ENCODE measurements at regions not wholly inside any gene's neighbourhood (a gene's known extent, or its start where the extent isn't known, plus 50 kb on each side); places are given as distances from the start of the nearest gene placed in this dataset.
"Not testable (repeated sequence)": the region's sequence is repeated elsewhere in the genome, so short reads cannot be mapped to it uniquely, and the experiment has no call there.

DNA sequence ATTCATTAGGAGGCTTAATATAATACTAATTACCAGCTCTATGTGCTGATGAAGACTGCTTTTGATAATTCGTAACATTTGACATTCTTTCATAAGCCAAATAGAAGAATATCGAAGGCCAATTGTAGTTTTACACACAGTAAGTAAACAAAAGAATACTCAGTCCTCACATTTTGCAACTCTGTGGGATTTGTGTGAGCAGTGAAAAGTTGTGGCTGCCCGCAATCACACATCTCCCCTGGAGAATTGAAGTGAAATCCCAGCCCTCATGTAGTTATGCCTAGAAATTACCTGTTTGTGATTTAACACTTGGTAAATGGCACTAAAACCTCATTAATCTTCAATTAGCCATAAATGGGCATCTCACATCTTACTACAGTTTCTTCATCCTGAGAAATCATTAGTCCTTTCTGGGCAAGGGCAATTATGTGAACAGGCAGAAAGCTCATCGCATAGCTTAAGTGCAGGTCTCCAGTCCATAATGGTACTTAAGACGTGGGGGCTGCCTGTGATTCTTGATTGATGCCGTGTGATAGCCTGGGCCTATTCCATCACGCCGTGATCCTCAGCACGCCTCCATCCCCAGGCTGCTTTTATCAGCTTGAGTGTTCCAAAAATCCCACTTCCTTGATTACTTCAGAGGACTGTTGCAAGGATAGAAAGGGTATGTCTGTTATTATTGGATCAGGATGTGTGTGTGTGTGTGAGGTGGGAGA lies 97.9 kb upstream of the METTL14 start:
- DNase-seq (ENCODE audit: low read depth in 2 of 2) = no peak

DNA sequence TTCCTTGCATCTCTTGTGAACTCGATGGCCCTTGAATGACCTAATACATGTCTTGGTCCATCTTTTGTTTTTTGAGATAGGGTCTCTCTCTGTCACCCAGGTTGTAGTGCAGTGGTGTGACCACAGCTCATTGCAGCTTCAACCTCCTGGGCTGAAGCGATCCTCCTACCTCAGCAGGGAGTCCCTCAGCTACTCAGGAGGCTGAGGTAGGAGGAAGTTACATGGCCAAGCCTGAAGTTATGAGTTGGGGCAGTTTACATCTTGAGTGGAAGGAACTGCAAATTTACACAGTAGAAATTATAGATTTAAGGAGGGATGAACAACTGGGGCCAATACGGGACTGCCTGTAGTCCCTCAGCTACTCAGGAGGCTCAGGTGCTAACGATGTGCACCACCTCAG lies 97.2 kb upstream of the METTL14 start:
- DNase-seq (ENCODE audit: low read depth in 2 of 2) = no peak

DNA sequence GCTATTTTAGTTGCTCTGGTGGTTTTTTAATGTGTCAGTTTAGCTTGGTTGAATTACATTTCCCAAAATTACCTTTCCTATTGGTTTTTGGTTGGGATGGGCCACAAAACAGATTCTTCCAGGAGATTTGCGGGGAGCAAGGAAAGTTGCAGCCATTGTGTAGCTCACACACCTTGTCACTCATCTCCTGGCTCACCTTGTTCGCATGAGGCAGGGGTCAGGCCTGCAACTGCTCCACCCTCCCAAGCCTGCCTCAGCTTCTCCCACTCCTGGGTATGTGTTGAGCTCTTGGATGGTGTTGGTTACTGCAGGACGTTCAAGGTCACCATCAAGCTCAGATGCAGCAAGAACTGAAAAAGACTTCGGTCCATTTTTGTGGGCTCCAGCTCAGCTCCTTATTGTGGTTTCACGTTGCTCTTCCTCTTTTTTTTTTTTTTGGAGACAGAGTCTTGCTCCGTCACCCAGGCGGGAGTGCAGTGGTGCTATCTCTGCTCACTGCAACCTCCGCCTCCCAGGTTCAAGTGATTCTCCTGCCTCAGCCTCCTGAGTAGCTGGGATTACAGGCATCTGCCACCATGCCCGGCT lies 95.6 kb upstream of the METTL14 start:
- DNase-seq (ENCODE audit: low read depth in 2 of 2) = no peak

DNA sequence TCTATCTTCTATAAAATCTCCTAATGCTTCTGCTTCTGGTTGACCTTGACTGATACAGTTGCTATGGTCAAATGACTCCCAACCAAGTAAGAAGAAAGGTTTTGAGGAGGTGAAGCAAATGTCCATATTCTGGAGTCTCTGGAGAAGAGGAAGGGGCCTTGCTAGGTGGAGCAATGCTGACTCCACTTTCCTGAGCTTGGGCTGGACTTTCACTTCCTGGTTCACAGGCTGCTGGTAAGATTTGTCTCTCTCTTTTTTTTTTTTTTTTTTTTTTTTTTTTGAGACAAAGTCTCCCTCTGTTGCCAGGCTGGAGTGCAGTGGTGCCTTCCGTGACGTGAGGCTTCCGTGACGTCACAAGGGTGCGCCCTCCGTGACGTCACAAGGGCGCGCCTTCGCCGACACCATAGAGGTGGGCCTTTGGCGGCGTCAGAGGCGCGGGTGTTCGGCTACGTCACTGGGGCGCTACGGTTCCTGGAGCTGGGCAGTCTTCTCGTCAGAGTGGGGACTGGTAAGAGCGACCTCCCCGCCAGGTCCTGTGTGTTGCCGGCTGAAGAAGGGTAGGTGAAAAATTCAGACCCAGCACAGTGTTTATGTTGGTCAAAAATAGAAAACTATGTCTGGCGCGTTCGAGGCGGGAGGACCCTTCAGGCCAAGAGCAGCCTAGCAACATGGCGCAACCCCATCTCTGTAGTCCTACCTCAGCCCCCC lies 93.7 kb upstream of the METTL14 start:
- DNase-seq (ENCODE audit: low read depth in 2 of 2) = peak; percentile 92 to 94

DNA sequence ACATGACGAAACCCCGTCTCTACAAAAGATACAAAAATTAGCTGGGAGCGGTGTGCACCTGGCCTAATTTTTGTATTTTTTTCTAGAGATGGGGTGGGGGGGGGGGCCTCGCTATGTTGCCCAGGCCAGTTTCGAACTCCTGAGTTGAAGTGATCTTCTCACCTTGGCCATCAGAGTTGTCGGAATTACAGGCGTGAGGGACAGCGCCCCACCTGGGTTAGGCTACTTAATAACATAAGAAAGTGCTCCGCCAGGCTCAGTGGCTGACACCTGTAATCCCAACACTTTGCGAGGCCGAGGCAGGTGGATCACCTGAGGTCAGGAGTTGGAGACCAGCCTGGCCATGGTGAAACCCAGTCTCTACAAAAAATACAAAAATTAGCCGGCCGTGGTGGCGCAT lies 92.9 kb upstream of the METTL14 start:
- not testable (repeated sequence) for DNase-seq (ENCODE audit: low read depth in 2 of 2)

DNA sequence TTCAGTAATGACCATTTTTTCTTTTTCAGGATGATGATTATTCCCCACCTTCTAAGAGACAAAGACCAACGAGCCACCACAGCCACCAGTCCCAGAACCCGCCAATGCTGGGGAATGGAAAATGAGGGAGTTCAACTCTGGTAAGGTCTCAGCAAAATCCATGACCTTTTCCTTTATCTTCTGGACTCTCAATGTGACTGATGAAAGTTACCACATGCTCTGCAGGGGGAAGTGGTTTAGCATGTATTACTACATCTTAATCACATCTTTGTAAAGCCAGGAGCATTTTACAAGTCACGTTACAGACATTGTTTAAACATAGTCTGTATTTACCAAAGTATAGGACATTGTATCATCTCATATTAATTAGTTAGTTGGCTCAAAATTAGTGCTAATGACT lies 89.3 kb upstream of the METTL14 start:
- not testable (repeated sequence) for DNase-seq (ENCODE audit: low read depth in 2 of 2)

DNA sequence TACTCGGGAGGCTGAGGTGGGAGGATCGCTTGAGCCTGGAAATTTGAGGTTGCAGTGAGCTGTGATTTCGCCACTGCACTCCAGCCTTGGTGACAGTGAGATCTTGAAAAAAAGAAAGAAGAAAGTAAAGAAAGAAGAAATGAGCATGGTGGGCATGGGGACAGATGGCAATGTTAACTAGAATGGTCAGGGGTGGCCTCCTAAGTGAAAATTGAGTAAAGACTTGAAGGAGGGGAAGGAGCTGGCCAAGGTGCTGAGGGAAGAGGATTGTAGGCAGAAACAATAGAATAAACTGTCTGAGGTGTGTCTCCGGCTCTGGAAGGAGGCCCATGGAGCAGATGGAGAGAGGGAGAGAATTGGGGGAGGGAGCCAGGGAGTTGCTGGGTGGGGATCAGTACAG lies 60.1 kb upstream of the METTL14 start:
- not testable (repeated sequence) for DNase-seq (ENCODE audit: low read depth in 2 of 2)

DNA sequence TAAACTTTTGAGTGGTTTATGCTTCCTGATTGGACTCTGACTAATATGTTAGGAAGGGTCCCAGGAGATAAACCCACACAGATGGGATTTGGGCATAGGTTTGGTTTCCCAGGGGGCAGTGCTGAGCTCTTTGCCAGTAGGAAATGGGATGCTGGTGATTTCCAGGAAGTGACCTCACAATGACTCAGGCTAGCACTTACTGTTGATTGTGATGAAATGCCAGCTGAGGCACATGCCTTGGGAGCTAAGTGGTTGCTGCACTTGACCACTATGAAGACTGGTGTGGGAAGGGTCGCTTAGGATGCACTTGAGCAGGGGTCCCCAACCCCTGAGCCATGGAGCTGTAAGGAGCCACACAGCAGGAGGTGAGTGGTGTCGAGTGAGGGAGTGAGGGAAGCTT lies 55.5 kb upstream of the METTL14 start:
- not testable (repeated sequence) for DNase-seq (ENCODE audit: low read depth in 2 of 2)

DNA sequence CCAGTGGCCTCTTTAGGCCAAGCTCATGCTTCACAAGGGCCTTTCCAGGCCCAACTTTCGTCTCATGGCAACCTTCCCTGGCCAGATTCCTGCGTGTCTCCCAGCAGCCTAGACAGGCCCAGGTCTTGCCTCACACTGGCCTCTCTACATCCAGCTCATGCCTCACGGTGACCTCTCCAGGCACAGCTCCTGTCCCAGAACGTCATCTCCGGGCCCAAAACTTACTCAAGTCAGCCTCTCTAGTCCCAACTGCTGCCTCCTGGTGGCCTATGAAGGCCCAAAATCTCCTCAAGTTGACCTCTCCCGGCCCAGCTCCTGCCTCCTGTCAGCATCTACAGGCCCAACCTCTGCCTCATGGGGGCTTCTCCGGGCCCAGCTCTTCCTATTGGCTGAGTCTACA lies 54.3 kb upstream of the METTL14 start:
- DNase-seq (ENCODE audit: low read depth in 2 of 2) = not testable (repeated sequence)

DNA sequence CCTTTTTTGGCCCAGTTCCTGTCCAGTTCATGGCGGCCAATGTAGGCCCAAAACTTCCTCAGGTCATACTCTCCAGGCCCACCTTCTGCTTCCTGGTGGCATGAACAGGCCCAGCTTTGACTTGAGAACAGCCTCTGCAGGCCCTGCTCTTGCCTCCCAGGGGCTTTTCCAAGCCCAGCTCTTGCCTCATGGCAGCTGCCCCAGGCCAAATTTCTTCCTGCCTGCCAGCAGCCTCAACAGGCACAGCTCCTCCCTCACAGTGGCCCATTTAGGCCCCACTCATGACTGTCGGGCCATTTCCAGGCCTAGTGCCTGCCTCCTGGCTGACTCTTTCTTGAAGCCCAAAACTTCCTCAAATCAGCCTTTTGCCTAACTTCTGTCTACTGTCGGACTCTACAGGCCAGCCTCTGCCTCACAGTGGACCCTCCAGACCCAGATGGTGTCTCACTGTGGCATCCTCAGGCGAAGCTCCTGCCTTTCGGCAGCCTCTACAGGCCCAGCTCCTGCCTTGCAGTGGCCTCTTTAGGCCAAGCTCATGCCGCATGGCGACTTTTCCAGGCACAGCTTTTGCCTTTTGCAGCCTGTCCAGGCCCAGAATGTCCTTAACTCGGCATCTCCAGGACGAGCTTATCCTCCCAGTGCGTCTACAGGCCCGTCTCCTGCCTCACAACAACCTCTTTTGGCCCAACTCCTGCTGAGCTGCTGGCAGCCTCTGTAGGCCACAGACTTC lies 53.7 kb upstream of the METTL14 start:
- not testable (repeated sequence) for DNase-seq (ENCODE audit: low read depth in 2 of 2)

DNA sequence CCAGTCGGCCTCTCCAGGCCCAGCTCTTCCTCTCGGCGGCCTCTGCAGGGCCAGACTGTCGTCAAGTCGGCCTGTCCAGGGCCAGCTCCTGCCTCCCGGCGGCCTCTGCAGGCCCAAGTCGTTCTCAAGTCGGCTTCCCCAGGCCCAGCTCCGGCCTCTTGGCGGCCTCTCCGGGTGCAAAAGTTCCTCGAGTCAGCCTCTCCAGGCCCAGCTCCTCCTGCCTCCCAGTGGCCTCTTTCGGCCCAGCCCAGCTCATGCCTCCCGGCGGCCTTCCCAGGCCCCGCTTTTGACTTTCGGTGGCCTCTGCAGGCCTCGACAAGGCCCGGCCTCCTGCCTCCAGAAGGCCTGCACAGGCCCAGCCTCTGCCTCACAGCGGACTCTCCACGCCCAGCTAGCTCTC lies 51.7 kb upstream of the METTL14 start:
- not testable (repeated sequence) for DNase-seq (ENCODE audit: low read depth in 2 of 2)

DNA sequence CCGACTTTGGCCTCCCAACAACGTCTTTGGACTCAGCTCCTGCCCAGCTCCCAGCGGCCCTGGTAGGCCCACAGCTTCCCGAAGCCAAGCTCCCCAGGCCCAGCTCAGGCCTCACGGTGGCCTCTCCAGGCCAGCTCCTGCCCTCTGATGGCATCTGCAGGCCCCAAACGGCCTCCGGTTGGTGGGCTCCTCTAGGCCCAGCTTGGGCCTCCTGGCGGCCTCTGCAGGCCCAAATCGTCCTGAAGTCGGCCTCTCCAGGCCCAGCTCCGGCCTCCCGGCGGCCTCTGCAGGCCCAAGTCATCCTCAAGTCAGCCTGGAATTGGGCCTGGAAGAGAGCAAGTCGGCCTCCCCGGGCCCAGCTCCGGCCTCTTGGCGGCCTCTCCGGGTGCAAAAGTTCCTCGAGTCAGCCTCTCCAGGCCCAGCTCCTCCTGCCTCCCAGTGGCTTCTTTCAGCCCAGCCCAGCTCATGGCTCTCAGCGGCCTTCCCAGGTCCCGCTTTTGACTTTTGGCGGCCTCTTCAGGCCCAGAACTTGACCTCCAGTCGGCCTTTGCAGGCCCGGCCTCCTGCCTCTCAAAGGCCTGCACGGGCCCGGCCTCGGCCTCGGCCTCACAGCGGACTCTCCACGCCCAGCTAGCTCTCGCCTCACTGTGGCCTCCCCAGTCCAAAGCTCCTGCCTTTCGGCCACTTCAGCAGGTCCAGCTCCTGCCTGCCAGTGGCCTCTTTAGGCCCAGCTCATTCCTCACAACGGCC lies 50.9 kb upstream of the METTL14 start:
- DNase-seq (ENCODE audit: low read depth in 2 of 2) = not testable (repeated sequence)
